ENCODE measurements at regions not wholly inside any gene's neighbourhood (a gene's known extent, or its start where the extent isn't known, plus 50 kb on each side); places are given as distances from the start of the nearest gene placed in this dataset.

DNA sequence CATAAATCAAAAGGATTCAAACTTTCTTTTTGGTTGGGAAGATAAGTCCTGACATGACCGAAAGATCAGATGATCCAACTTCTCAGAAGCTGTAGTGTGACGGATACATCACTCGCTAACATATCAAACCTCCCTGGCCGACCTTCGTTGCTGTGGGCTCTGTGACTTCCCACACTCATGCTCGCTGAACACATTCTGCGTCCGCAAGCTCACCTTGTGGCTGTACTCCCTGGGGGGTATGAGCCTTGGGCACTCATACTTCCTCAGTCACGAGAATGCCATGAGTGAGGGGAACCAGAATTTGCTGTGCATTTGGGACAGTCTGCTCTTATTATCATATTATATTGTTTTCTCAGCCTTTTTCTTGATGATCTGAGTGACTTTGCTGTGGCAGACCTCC is 105.4 kb downstream of the RWDD3 start:
- Histone ChIP-seq H3K4me3 (ENCODE audit: low read depth, low read length, poor library complexity, severe bottlenecking) (no peak overlapping the region), H3K79me2 (ENCODE audit: insufficient read depth, low read depth, low read length) (no peaks in the 10 kb centered on the region), H2AFZ (ENCODE audit: low read length) (no peak overlapping the region), H4K20me1 (ENCODE audit: insufficient read depth, low read length) (no peaks in the 10 kb centered on the region), H3K9me3 (ENCODE audit: low read length) (no peaks in the 10 kb centered on the region), H3K27ac (ENCODE audit: low read depth, low read length, poor library complexity, severe bottlenecking) (no peak overlapping the region), H3K9me2 (ENCODE audit: insufficient read depth, low read length) (no peaks in the 10 kb centered on the region), H3K36me3 (ENCODE audit: insufficient read depth, low read length) (no peaks in the 10 kb centered on the region), H3K4me2 (ENCODE audit: low read length) (no peak overlapping the region), H3K4me1 (ENCODE audit: insufficient read depth, low read length, poor library complexity, severe bottlenecking) (no peaks in the 10 kb centered on the region)
- intact Hi-C loops (cut with micrococcal nuclease; ENCODE audit: unreplicated experiment), result no loop called here
- ChIA-PET POLR2A (no interaction called here), CTCF (ENCODE audit: unreplicated experiment) (no interaction called here)
- no peak for DNase-seq (ENCODE audit: low spot score)
- BruUV-seq (replicated peaks), result no TSS peak
- TF ChIP-seq, protein P1, sequence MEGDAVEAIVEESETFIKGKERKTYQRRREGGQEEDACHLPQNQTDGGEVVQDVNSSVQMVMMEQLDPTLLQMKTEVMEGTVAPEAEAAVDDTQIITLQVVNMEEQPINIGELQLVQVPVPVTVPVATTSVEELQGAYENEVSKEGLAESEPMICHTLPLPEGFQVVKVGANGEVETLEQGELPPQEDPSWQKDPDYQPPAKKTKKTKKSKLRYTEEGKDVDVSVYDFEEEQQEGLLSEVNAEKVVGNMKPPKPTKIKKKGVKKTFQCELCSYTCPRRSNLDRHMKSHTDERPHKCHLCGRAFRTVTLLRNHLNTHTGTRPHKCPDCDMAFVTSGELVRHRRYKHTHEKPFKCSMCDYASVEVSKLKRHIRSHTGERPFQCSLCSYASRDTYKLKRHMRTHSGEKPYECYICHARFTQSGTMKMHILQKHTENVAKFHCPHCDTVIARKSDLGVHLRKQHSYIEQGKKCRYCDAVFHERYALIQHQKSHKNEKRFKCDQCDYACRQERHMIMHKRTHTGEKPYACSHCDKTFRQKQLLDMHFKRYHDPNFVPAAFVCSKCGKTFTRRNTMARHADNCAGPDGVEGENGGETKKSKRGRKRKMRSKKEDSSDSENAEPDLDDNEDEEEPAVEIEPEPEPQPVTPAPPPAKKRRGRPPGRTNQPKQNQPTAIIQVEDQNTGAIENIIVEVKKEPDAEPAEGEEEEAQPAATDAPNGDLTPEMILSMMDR (conservative IDR thresholded peaks at IDR 0.05; ENCODE audit: low read length), result no peak
- no peak for TF ChIP-seq EZH2phosphoT487 (IDR thresholded peaks at IDR 0.05; ENCODE audit: borderline replicate concordance, low read depth, low read length)

DNA sequence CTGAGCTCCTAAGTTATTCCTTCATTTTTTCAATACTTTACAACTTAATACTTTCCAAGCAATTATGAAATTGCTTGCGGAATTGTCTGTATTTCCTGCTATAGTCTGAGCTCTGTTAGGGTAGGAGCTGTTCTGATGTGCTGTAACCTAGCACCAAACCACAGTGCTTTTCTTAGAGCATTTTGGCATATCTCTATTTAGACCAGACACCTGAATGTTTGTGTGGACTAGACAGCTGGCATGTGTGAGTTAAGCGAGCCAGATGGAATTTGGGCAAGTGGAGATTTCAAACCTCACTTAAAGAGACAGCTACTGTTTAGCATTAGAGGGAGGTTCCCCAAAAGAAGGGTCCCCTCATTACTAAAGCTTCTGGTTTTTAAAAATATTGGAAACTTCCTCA is 106.1 kb downstream of the RWDD3 start:
- H3K4me3 ChIP-seq (ENCODE audit: low read depth, low read length, poor library complexity, severe bottlenecking), result no peak overlapping the region
- no peak for DNase-seq (ENCODE audit: low spot score)
- H3K9me3 ChIP-seq (ENCODE audit: low read length), result no peaks in the 10 kb centered on the region
- no peaks in the 10 kb centered on the region for H3K9me2 ChIP-seq (ENCODE audit: insufficient read depth, low read length)
- H3K79me2 ChIP-seq (ENCODE audit: insufficient read depth, low read depth, low read length), result no peaks in the 10 kb centered on the region
- intact Hi-C loops (cut with micrococcal nuclease; ENCODE audit: unreplicated experiment), result no loop called here
- POLR2A ChIA-PET, result no interaction called here
- H3K4me1 ChIP-seq (ENCODE audit: insufficient read depth, low read length, poor library complexity, severe bottlenecking), result no peaks in the 10 kb centered on the region
- CTCF ChIA-PET (ENCODE audit: unreplicated experiment), result no interaction called here
- H2AFZ ChIP-seq (ENCODE audit: low read length), result no peak overlapping the region
- BruUV-seq (replicated peaks), result no TSS peak
- H4K20me1 ChIP-seq (ENCODE audit: insufficient read depth, low read length), result no peaks in the 10 kb centered on the region
- no peaks in the 10 kb centered on the region for H3K36me3 ChIP-seq (ENCODE audit: insufficient read depth, low read length)
- H3K4me2 ChIP-seq (ENCODE audit: low read length), result no peak overlapping the region
- TF ChIP-seq, protein P1 (conservative IDR thresholded peaks at IDR 0.05; ENCODE audit: low read length), result no peak
- TF ChIP-seq EZH2phosphoT487 (IDR thresholded peaks at IDR 0.05; ENCODE audit: borderline replicate concordance, low read depth, low read length), result no peak
- H3K27ac ChIP-seq (ENCODE audit: low read depth, low read length, poor library complexity, severe bottlenecking), result no peak overlapping the region

DNA sequence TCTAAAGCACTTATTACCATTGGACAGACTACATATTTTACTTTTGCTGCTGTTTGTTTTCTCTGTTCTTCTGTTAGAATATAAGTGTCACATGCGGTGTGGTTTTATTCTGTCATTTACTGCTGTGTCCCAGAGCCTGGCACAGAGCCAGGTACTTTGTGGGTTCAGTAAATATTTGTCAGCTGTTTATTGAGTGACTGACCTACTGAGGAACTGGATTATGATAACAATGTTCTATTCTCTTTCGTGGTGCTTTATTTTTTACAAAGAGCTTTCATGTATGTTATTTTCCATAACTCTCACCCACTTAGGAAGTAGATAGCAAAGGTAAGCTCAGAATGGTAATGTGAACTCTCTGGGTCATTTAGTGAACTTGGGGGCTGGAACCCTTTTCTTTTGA is 118.8 kb downstream of the RWDD3 start:
- Histone ChIP-seq H3K27ac (ENCODE audit: low read depth, low read length, poor library complexity, severe bottlenecking) (no peak overlapping the region), H3K4me3 (ENCODE audit: low read depth, low read length, poor library complexity, severe bottlenecking) (no peak overlapping the region), H2AFZ (ENCODE audit: low read length) (no peak overlapping the region), H3K79me2 (ENCODE audit: insufficient read depth, low read depth, low read length) (no peaks in the 10 kb centered on the region), H3K9me3 (ENCODE audit: low read length) (no peaks in the 10 kb centered on the region), H4K20me1 (ENCODE audit: insufficient read depth, low read length) (no peaks in the 10 kb centered on the region), H3K9me2 (ENCODE audit: insufficient read depth, low read length) (no peaks in the 10 kb centered on the region), H3K4me2 (ENCODE audit: low read length) (no peak overlapping the region), H3K36me3 (ENCODE audit: insufficient read depth, low read length) (no peaks in the 10 kb centered on the region), H3K4me1 (ENCODE audit: insufficient read depth, low read length, poor library complexity, severe bottlenecking) (no peaks in the 10 kb centered on the region)
- intact Hi-C loops (cut with micrococcal nuclease; ENCODE audit: unreplicated experiment), result no loop called here
- POLR2A ChIA-PET, result no interaction called here
- no peak for DNase-seq (ENCODE audit: low spot score)
- BruUV-seq (replicated peaks), result no TSS peak
- no peak for TF ChIP-seq EZH2phosphoT487 (IDR thresholded peaks at IDR 0.05; ENCODE audit: borderline replicate concordance, low read depth, low read length)
- TF ChIP-seq, protein P1 (conservative IDR thresholded peaks at IDR 0.05; ENCODE audit: low read length), result no peak
- CTCF ChIA-PET (ENCODE audit: unreplicated experiment), result no interaction called here

All from OCI-LY7 (cell line).